GM12878 (cell line): ENCODE measurements at regions not wholly inside any gene's neighbourhood (a gene's known extent, or its start where the extent isn't known, plus 50 kb on each side); places are given as distances from the start of the nearest gene placed in this dataset.

Experiments used
- ATAC-seq: fragments of 200-7000 bp; cut with Tn5 transposase; 3 replicates; pipeline ENCODE4 v1.9.1; 2020; ENCODE audit warnings: mild to moderate bottlenecking, moderate library complexity
- BruUV-seq: library from RNA; stranded (reverse); fragments of 400-500 nt; replicated peaks from 2 replicates; lab custom pipeline; 2021; lab: Mats Ljungman, UMichigan
- CTCF ChIA-PET: fragments of 300-600 bp; sonication (Branson Sonifier 250); formaldehyde crosslinking; extraction: SDS; loops from one replicate; lab custom pipeline; 2021; ENCODE audit warnings: inconsistent platforms; lab: Yijun Ruan, JAX
- POLR2A ChIA-PET: fragments of 350-600 bp; formaldehyde crosslinking; extraction: SDS; loops from one replicate; lab custom pipeline; 2021; ENCODE audit warnings: inconsistent platforms; lab: Charles Lee
- RAD21 ChIA-PET: fragments of 300-600 bp; sonication (Branson Sonifier 250); formaldehyde crosslinking; loops from one replicate; lab custom pipeline; 2023; ENCODE audit warnings: antibody characterized with exemption; ENCODE audit not compliant: unreplicated experiment; lab: Charles Lee
- SMC1A ChIA-PET: fragments of 300-600 bp; sonication (Branson Sonifier 250); formaldehyde crosslinking; loops from one replicate; lab custom pipeline; 2023; ENCODE audit not compliant: unreplicated experiment, uncharacterized antibody; lab: Charles Lee
- DNase-seq: peaks from one replicate; pipeline ENCODE4 v3.0.0-alpha.2; 2011; ENCODE audit warnings: low read depth, low spot score
- FAIRE-seq: peaks from 3 replicates; lab custom pipeline; 2011; peaks lifted over from hg19 to GRCh38; lab: Jason Lieb, UNC
- H2AFZ ChIP-seq: 2 replicates; pipeline ENCODE4 v1.6.0; 2011; ENCODE audit warnings: low read depth, low read length, control low read depth; ENCODE audit not compliant: control insufficient read depth
- H3K27ac ChIP-seq: 2 replicates; pipeline ENCODE4 v1.5.1; 2011; ENCODE audit warnings: control low read depth; ENCODE audit not compliant: control insufficient read depth, insufficient read depth
- H3K27me3 ChIP-seq, 2 experiments: replicated peaks in 1 of 2; 2 replicates each; pipeline versions ENCODE4 v1.6.0 to v1.6.1; 2011; ENCODE audit warnings: low read length in 1 of 2; ENCODE audit not compliant: control insufficient read depth in 2 of 2, insufficient read depth in 2 of 2
- H3K36me3 ChIP-seq, 2 experiments: 2 replicates each; pipeline ENCODE4 v1.5.1; 2011; ENCODE audit warnings: low read length in 1 of 2; ENCODE audit not compliant: control insufficient read depth in 2 of 2, insufficient read depth in 2 of 2
- H3K4me1 ChIP-seq: 2 replicates; pipeline ENCODE4 v1.6.1; 2011; ENCODE audit warnings: mild to moderate bottlenecking, low read length, moderate library complexity, mixed read lengths; ENCODE audit not compliant: control insufficient read depth, insufficient read depth
- H3K4me2 ChIP-seq: 2 replicates; pipeline ENCODE4 v1.6.0; 2011; ENCODE audit warnings: control low read depth; ENCODE audit not compliant: control insufficient read depth, insufficient read depth
- H3K4me3 ChIP-seq: fragments of 200-600 bp; sonication (generic); 2 replicates; pipeline ENCODE4 v1.5.1; 2016
- H3K79me2 ChIP-seq: 2 replicates; pipeline ENCODE4 v1.6.0; 2011; ENCODE audit warnings: low read length; ENCODE audit not compliant: control insufficient read depth, insufficient read depth
- H3K9ac ChIP-seq: 2 replicates; pipeline ENCODE4 v1.8.0; 2011; ENCODE audit warnings: low read length, control low read depth, mixed read lengths; ENCODE audit not compliant: control insufficient read depth, insufficient read depth
- H3K9me3 ChIP-seq: replicated peaks from 3 replicates; pipeline ENCODE4 v1.5.1; 2011; ENCODE audit warnings: mild to moderate bottlenecking, low read length; ENCODE audit not compliant: control insufficient read depth, insufficient read depth
- H4K20me1 ChIP-seq: 2 replicates; pipeline ENCODE4 v1.6.0; 2011; ENCODE audit not compliant: control insufficient read depth, insufficient read depth
- ASH2L ChIP-seq: fragments of 300-600, 200-600 bp; sonication (generic); IDR thresholded peaks from 2 replicates; pipeline ENCODE4 v1.6.1; 2017; ENCODE audit warnings: low read depth, mild to moderate bottlenecking, borderline replicate concordance
- BCLAF1 ChIP-seq: fragments of 450-650 bp; IDR thresholded peaks from 2 replicates; pipeline ENCODE4 v1.6.1; 2017; ENCODE audit warnings: antibody characterized with exemption, mild to moderate bottlenecking, moderate library complexity
- CHD1 ChIP-seq: IDR thresholded peaks from 2 replicates; pipeline ENCODE4 v1.6.1; 2012; ENCODE audit warnings: low read depth, low read length, improper control_type of control experiment
- DPF2 ChIP-seq: fragments of 450-650 bp; IDR thresholded peaks from 2 replicates; pipeline ENCODE4 v1.6.1; 2017; ENCODE audit warnings: mild to moderate bottlenecking
- GABPA ChIP-seq: IDR thresholded peaks from 2 replicates; pipeline ENCODE4 v1.6.1; 2014; ENCODE audit warnings: antibody characterized with exemption, low read depth, mild to moderate bottlenecking, inconsistent platforms
- GATAD2B ChIP-seq: fragments of 450-650 bp; conservative IDR thresholded peaks from 2 replicates; pipeline ENCODE4 v1.6.1; 2017; ENCODE audit warnings: low read depth, mild to moderate bottlenecking, moderate library complexity
- HCFC1 ChIP-seq: fragments of 150-350 bp; IDR thresholded peaks from 2 replicates; pipeline ENCODE4 v1.6.1; 2014; ENCODE audit warnings: low read length
- HSF1 ChIP-seq: fragments of 150-350 bp; IDR thresholded peaks from 2 replicates; pipeline ENCODE4 v1.6.1; 2014; ENCODE audit warnings: mild to moderate bottlenecking, low read depth, low read length
- IKZF1 ChIP-seq: fragments of 450-650 bp; conservative IDR thresholded peaks from 2 replicates; pipeline ENCODE4 v1.6.1; 2017; ENCODE audit warnings: antibody characterized with exemption, mild to moderate bottlenecking
- MTA3 ChIP-seq: IDR thresholded peaks from 2 replicates; pipeline ENCODE4 v1.6.1; 2012; ENCODE audit warnings: low read length, inconsistent platforms, borderline replicate concordance
- MXI1 ChIP-seq: fragments of 150-350 bp; IDR thresholded peaks from 2 replicates; pipeline ENCODE4 v1.6.1; 2011; ENCODE audit warnings: low read depth, mild to moderate bottlenecking, inconsistent platforms, low read length, improper control_type of control experiment
- NRF1 ChIP-seq: conservative IDR thresholded peaks from 2 replicates; pipeline ENCODE4 v1.6.1; 2011; ENCODE audit warnings: mild to moderate bottlenecking, low read depth, low read length, improper control_type of control experiment
- PAX8 ChIP-seq: fragments of 450-650 bp; IDR thresholded peaks from 2 replicates; pipeline ENCODE4 v1.6.1; 2017; ENCODE audit warnings: mild to moderate bottlenecking, moderate library complexity
- REST ChIP-seq: IDR thresholded peaks from 2 replicates; pipeline ENCODE4 v1.6.1; 2012; ENCODE audit warnings: mild to moderate bottlenecking, low read depth, low read length
- SPI1 ChIP-seq: IDR thresholded peaks from 2 replicates; pipeline ENCODE4 v1.6.1; 2011; ENCODE audit warnings: low read depth, mild to moderate bottlenecking, low read length, moderate library complexity, borderline replicate concordance; ENCODE audit not compliant: insufficient read depth
- SUPT20H ChIP-seq: IDR thresholded peaks from 2 replicates; pipeline ENCODE4 v1.6.1; 2011; ENCODE audit warnings: low read depth, mild to moderate bottlenecking, low read length, moderate library complexity, borderline replicate concordance; ENCODE audit not compliant: control insufficient read depth
- WGBS: methylation state at CpG from one replicate; pipeline ENCODE4 v1.1.6; 2016; ENCODE audit warnings: low lambda C conversion rate; ENCODE audit not compliant: insufficient replicate concordance, insufficient coverage; ENCODE audit errors: missing lambda C conversion rate; 5-methylcytosine and 5-hydroxymethylcytosine counted together
- in situ Hi-C: fragments of 300-500 bp; cut with MboI; formaldehyde crosslinking; loops from 9 replicates; pipeline ENCODE4 v1.14.3; 2018; ENCODE audit warnings: mixed read lengths
- intact Hi-C: fragments of 100-400 bp; cut with micrococcal nuclease; formaldehyde crosslinking; loops from one replicate; pipeline ENCODE4 v1.14.2; 2022; ENCODE audit not compliant: unreplicated experiment
- TF ChIP-seq, protein P1 (sequence below): IDR thresholded peaks from 2 replicates; pipeline ENCODE4 v1.6.1; 2012; ENCODE audit warnings: low read depth, low read length, improper control_type of control experiment

GRCh38 chr4:23036921-23037495, 344.3 kb downstream of the GBA3 start:
- intact Hi-C loops (no loop called here), in situ Hi-C loops (no loop called here)
- Histone ChIP-seq H3K27me3 (no peaks in the 10 kb centered on the region), H3K9me3 (no peaks in the 10 kb centered on the region), H3K79me2 (no peaks in the 10 kb centered on the region), H3K4me1 (no peaks in the 10 kb centered on the region), H2AFZ (no peak overlapping the region), H3K4me2 (no peak overlapping the region), H3K9ac (no peak overlapping the region), H3K27ac (no peak overlapping the region), H3K4me3 (no peak overlapping the region), H3K36me3 (no peaks in the 10 kb centered on the region), H4K20me1 (no peaks in the 10 kb centered on the region)
- FAIRE-seq = no peak
- no TSS peak for BruUV-seq
- no peak for DNase-seq
- ChIA-PET RAD21 (no interaction called here), POLR2A (no interaction called here), CTCF (no interaction called here), SMC1A (interaction anchor here (0.7 to 1.7 kb wide), 3 partner anchors 11 to 59 kb away, joined by 3 to 8 read pairs (median 6); no protein-coding TSS in a partner anchor)
- 42% methylated on average over 10 of the region's 10 CpGs for WGBS
- no peak for ATAC-seq
- no peak for TF ChIP-seq PAX8
- no peak for TF ChIP-seq SPI1
- TF ChIP-seq BCLAF1 = no peak
- TF ChIP-seq GATAD2B = no peak
- no peak for TF ChIP-seq GABPA
- no peak for TF ChIP-seq MTA3
- no peak for TF ChIP-seq CHD1
- no peak for TF ChIP-seq ASH2L
- no peak for TF ChIP-seq SUPT20H
- no peak for TF ChIP-seq REST
- TF ChIP-seq IKZF1 = no peak
- TF ChIP-seq MXI1 = no peak
- no peak for TF ChIP-seq NRF1
- TF ChIP-seq HCFC1 = no peak
- TF ChIP-seq, protein P1, sequence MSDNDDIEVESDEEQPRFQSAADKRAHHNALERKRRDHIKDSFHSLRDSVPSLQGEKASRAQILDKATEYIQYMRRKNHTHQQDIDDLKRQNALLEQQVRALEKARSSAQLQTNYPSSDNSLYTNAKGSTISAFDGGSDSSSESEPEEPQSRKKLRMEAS = no peak
- no peak for TF ChIP-seq DPF2
- TF ChIP-seq HSF1 = no peak
